Thoracic aorta (tissue), 2 donors: ENCODE measurements at regions not wholly inside any gene's neighbourhood (a gene's known extent, or its start where the extent isn't known, plus 50 kb on each side); places are given as distances from the start of the nearest gene placed in this dataset.

Source experiments
- ATAC-seq: fragments of 150-250 bp; one replicate; pipeline ENCODE4 v1.8.0; 2017; ENCODE audit warnings: low read depth; ENCODE audit not compliant: insufficient number of reproducible peaks, low FRiP score
- DNase-seq: peaks from one replicate; pipeline ENCODE4 v3.0.0-alpha.2; 2020; ENCODE audit warnings: low spot score
- H3K27ac ChIP-seq, 2 donors: fragments of 200-600 bp; sonication (generic); 1 replicate in 1 of 2; 2 replicates in 1 of 2; pipeline ENCODE4 v1.5.1; 2016; ENCODE audit warnings: mild to moderate bottlenecking in 2 of 2, moderate library complexity in 2 of 2
- H3K27me3 ChIP-seq: fragments of 200-600 bp; sonication (generic); replicated peaks from 2 replicates; pipeline ENCODE4 v1.6.0; 2016; ENCODE audit warnings: mild to moderate bottlenecking; ENCODE audit not compliant: insufficient read depth
- H3K36me3 ChIP-seq: fragments of 200-600 bp; sonication (generic); one replicate; pipeline ENCODE4 v1.5.1; 2016
- H3K4me1 ChIP-seq, 2 donors: fragments of 200-600 bp; sonication (generic); 1 replicate in 1 of 2; 2 replicates in 1 of 2; pipeline versions ENCODE4 v1.5.1 to v1.6.0; 2016; ENCODE audit warnings: low read depth in 2 of 2, mild to moderate bottlenecking in 1 of 2; ENCODE audit not compliant: control insufficient read depth in 1 of 2
- H3K4me3 ChIP-seq: fragments of 200-600 bp; sonication (generic); 2 replicates; pipeline ENCODE4 v1.5.1; 2016; ENCODE audit warnings: mild to moderate bottlenecking
- H3K9me3 ChIP-seq: fragments of 200-600 bp; sonication (generic); 2 replicates; pipeline ENCODE4 v1.5.1; 2016
- CTCF ChIP-seq: fragments of 200-600 bp; sonication (generic); IDR thresholded peaks from one replicate; pipeline ENCODE4 v1.5.1; 2019; ENCODE audit warnings: antibody characterized with exemption

- no peak for TF ChIP-seq CTCF
- no peaks in the 10 kb centered on the region for H3K27me3 ChIP-seq
- H3K36me3 ChIP-seq: no peaks in the 10 kb centered on the region
- no peak overlapping the region for H3K4me3 ChIP-seq
- H3K27ac ChIP-seq: no peak overlapping the region
- ATAC-seq (no peak), DNase-seq (no peak)
- no peaks in the 10 kb centered on the region for H3K9me3 ChIP-seq
- H3K4me1 ChIP-seq: no peaks in the 10 kb centered on the region
These were observed 381.6 kb downstream of the SIPA1L2 start for GRCh38 chr1:232248276-232248820.

- no peaks in the 10 kb centered on the region for H3K36me3 ChIP-seq
- ATAC-seq (no peak), DNase-seq (no peak)
- H3K4me1 ChIP-seq: no peaks in the 10 kb centered on the region
- H3K27ac ChIP-seq: no peak overlapping the region
- TF ChIP-seq CTCF: no peak
- no peak overlapping the region for H3K4me3 ChIP-seq
- no peaks in the 10 kb centered on the region for H3K27me3 ChIP-seq
- H3K9me3 ChIP-seq: no peaks in the 10 kb centered on the region
These were observed 382.3 kb downstream of the SIPA1L2 start for GRCh38 chr1:232247669-232248068.

- no peak for ATAC-seq
These were observed 385.5 kb downstream of the SIPA1L2 start for GRCh38 chr1:232244426-232244825.

GRCh38 chr1:232239998-232240397 is 389.9 kb downstream of the SIPA1L2 start:
- ATAC-seq (no peak), DNase-seq (no peak)
- Histone ChIP-seq H3K4me1 (no peaks in the 10 kb centered on the region), H3K27ac (no peak overlapping the region), H3K27me3 (no peaks in the 10 kb centered on the region), H3K4me3 (no peak overlapping the region), H3K36me3 (no peaks in the 10 kb centered on the region), H3K9me3 (no peaks in the 10 kb centered on the region)
- TF ChIP-seq CTCF: no peak

More at GRCh38 chr1:232244426-232244825, 385.5 kb downstream of the SIPA1L2 start:
- Histone ChIP-seq H3K4me1 (no peaks in the 10 kb centered on the region), H3K27ac (no peak overlapping the region), H3K9me3 (no peaks in the 10 kb centered on the region), H3K4me3 (no peak overlapping the region), H3K27me3 (no peaks in the 10 kb centered on the region), H3K36me3 (no peaks in the 10 kb centered on the region)
- DNase-seq: no peak
- no peak for TF ChIP-seq CTCF

- Histone ChIP-seq H3K4me3 (no peak overlapping the region), H3K36me3 (no peaks in the 10 kb centered on the region), H3K27ac (no peak overlapping the region), H3K4me1 (no peaks in the 10 kb centered on the region), H3K27me3 (no peaks in the 10 kb centered on the region), H3K9me3 (no peaks in the 10 kb centered on the region)
- TF ChIP-seq CTCF: no peak
- no peak for DNase-seq
- no peak for ATAC-seq
These were observed 390.4 kb downstream of the SIPA1L2 start for GRCh38 chr1:232239522-232239921.
